ENCODE measurements at regions not wholly inside any gene's neighbourhood (a gene's known extent, or its start where the extent isn't known, plus 50 kb on each side); places are given as distances from the start of the nearest gene placed in this dataset.

GRCh38 chr1:206415942-206416341 is 54.3 kb upstream of the IKBKE start:
- peak in 6 of 8 experiments; percentile 43 to 78 (median 58) for ATAC-seq (replicated peaks in 6 of 8)
- in situ Hi-C loops (cut with MboI; ENCODE audit: low pct_unique_long_range_greater_than_20kb in 2 of 9, low sequenced_read_pairs in 9 of 9, unreplicated experiment in 9 of 9) = no loop called here
- WGBS, 10 experiments = 8 to 100% (median 27%) methylated on average over 1 to 5 of the region's 6 CpGs; no CpG with 5 or more reads in 2 of the 10 experiments
- peaks cover 25 to 32% of the 10 kb centered on the region in 2 donors for H3K4me1 ChIP-seq (replicated peaks in 1 of 2)
- no peak overlapping the region for H3K27ac ChIP-seq
- no peak overlapping the region for H3K4me3 ChIP-seq

GRCh38 chr1:206417774-206418614 is 52.3 kb upstream of the IKBKE start:
- in situ Hi-C loops (cut with MboI; ENCODE audit: low pct_unique_long_range_greater_than_20kb in 2 of 9, low sequenced_read_pairs in 9 of 9, unreplicated experiment in 9 of 9) = no loop called here
- ATAC-seq (replicated peaks in 6 of 8) = peak in 5 of 8 experiments; percentile 18 to 88 (median 57)
- Histone ChIP-seq H3K4me1 (replicated peaks in 1 of 2) (peaks cover 25 to 32% of the 10 kb centered on the region in 2 donors), H3K4me3 (no peak overlapping the region), H3K27ac (no peak overlapping the region)
- WGBS, 10 experiments = 13 to 90% (median 55%) methylated on average over 1 to 7 of the region's 7 CpGs

GRCh38 chr1:206419250-206419649 is 51.0 kb upstream of the IKBKE start:
- no peak overlapping the region for H3K27ac ChIP-seq

DNA sequence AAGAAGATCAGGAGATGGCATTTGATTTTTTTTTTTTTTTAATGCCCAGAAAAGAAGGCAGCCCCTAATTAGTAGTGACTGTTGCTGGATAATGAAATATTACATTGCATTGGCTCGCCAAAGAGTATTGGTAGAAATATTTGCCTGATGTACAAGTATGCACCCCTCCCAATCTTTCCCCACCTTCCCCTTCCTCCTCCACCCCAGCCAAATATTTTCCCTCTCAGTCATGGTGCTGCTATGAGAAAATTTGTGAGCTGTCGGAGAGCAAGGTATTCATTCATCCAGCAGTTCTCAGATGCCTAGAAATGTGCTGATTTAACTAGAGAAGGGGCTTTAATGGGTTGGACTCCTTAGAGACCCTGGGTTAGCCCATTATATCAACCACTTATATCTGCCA is 50.5 kb upstream of the IKBKE start:
- in situ Hi-C loops (cut with MboI; ENCODE audit: low pct_unique_long_range_greater_than_20kb in 2 of 9, low sequenced_read_pairs in 9 of 9, unreplicated experiment in 9 of 9) = no loop called here
- peak in 1 of 8 experiments; percentile 15 for ATAC-seq (replicated peaks in 6 of 8)
- WGBS, 10 experiments = 0 to 100% (median 100%) methylated on average over 1 to 2 of the region's 2 CpGs; no CpG with 5 or more reads in 3 of the 10 experiments

More at GRCh38 chr1:206419250-206419649, 51.0 kb upstream of the IKBKE start:
- in situ Hi-C loops (cut with MboI; ENCODE audit: low pct_unique_long_range_greater_than_20kb in 2 of 9, low sequenced_read_pairs in 9 of 9, unreplicated experiment in 9 of 9) = no loop called here
- WGBS, 10 experiments = 86 to 100% (median 100%) methylated on average over 1 to 2 of the region's 2 CpGs; no CpG with 5 or more reads in 6 of the 10 experiments
- peak in 1 of 8 experiments; percentile 14 for ATAC-seq (replicated peaks in 6 of 8)
- Histone ChIP-seq H3K4me3 (no peak overlapping the region), H3K4me1 (replicated peaks in 1 of 2) (peaks cover 25 to 32% of the 10 kb centered on the region in 2 donors)

DNA sequence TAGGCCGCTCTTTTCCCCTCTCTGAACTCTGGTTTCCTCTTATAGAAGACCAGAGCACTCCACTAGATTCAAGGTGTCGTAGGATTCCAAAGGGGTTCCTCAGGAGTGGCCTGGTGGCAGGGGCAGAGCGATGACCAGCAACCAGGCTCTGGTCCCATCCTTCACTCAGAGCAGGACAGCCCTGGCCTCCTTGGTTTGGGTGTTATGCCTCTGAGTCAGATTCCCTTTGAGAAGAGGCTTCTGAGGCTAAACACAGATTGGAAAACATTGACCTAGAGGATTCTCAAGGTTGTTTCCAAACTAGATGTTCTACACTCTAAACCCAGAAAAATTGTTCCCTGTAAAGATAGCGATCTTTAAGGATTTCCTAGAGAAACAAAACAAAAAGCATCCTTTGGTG is 49.8 kb upstream of the IKBKE start:
- no peak overlapping the region for H3K4me3 ChIP-seq
- in situ Hi-C loops (cut with MboI; ENCODE audit: low pct_unique_long_range_greater_than_20kb in 2 of 9, low sequenced_read_pairs in 9 of 9, unreplicated experiment in 9 of 9) = no loop called here
- H3K4me1 ChIP-seq (replicated peaks in 1 of 2) = peaks cover 17 to 28% of the 10 kb centered on the region in 2 donors
- 69 to 100% (median 87%) methylated on average over 1 to 4 of the region's 4 CpGs; no CpG with 5 or more reads in 3 of the 10 experiments for WGBS, 10 experiments
- ATAC-seq (replicated peaks in 6 of 8) = no peak
- H3K27ac ChIP-seq = no peak overlapping the region

More for the DNA sequence above, 50.5 kb upstream of the IKBKE start:
- H3K4me3 ChIP-seq = no peak overlapping the region
- peaks cover 24 to 32% of the 10 kb centered on the region in 2 donors for H3K4me1 ChIP-seq (replicated peaks in 1 of 2)
- H3K27ac ChIP-seq = no peak overlapping the region

Measured in motor neuron (in vitro differentiated cells).